ENCODE measurements at regions not wholly inside any gene's neighbourhood (a gene's known extent, or its start where the extent isn't known, plus 50 kb on each side); places are given as distances from the start of the nearest gene placed in this dataset.

- no peak for TF ChIP-seq CTCF (IDR thresholded peaks at IDR 0.05; ENCODE audit: extremely low read depth, missing control alignments)
- no peak for DNase-seq (ENCODE audit: low spot score)
These were observed 195.0 kb upstream of the PRPS1L1 start for GRCh38 chr7:18222636-18223035.

- no peak for DNase-seq (ENCODE audit: low spot score)
- no peak for TF ChIP-seq CTCF (IDR thresholded peaks at IDR 0.05; ENCODE audit: extremely low read depth, missing control alignments)
These were observed 196.5 kb upstream of the PRPS1L1 start for GRCh38 chr7:18224138-18224537.

GRCh38 chr7:18225067-18225466 lies 197.4 kb upstream of the PRPS1L1 start:
- no peak for TF ChIP-seq CTCF (IDR thresholded peaks at IDR 0.05; ENCODE audit: extremely low read depth, missing control alignments)
- DNase-seq (ENCODE audit: low spot score): no peak

- TF ChIP-seq CTCF (IDR thresholded peaks at IDR 0.05; ENCODE audit: extremely low read depth, missing control alignments): no peak
- no peak for DNase-seq (ENCODE audit: low spot score)
These were observed 199.0 kb upstream of the PRPS1L1 start for GRCh38 chr7:18226598-18226997.

DNA sequence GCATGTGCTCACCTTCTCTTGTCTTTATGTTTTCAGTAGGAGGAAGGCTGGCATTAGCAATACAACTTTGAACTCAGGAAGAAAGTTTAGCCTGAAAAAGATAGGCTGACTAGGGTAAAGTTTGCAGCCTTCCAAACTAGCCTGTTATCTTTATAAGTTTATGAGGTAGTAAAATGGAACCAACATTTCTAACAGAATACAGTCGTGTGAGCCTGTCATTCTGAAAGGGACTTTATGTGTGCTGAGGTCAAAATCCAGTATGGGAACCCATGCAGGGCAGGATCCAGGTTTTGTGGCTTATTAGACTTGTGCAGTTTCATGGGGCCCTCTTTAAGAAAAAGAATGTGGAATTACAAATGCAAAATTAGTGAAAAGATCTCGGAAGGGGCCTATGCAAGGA lies 201.0 kb upstream of the PRPS1L1 start:
- no peak for DNase-seq (ENCODE audit: low spot score)
- TF ChIP-seq CTCF (IDR thresholded peaks at IDR 0.05; ENCODE audit: extremely low read depth, missing control alignments): no peak

DNA sequence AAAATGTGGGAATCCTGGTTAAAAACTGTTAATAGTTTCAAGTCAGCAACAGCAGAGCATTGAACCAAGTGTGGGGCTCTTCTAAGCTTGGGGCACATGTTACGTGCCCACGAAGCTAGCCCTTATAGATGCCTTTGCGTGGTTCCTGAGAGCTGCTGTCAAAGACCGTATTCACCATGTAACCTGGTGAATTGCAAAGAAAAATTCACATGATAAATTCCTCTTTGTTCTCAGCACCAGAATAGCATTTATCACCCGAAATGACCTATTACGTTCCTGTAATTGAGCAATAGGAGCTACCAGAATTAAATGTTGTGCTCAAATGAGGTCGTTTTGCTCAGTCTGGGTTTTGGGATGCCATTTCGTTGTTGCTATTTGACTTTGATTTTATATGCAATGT lies 202.6 kb upstream of the PRPS1L1 start:
- no peak for DNase-seq (ENCODE audit: low spot score)
- no peak for TF ChIP-seq CTCF (IDR thresholded peaks at IDR 0.05; ENCODE audit: extremely low read depth, missing control alignments)

- no peak for TF ChIP-seq CTCF (IDR thresholded peaks at IDR 0.05; ENCODE audit: extremely low read depth, missing control alignments)
- no peak for DNase-seq (ENCODE audit: low spot score)
These were observed 204.2 kb upstream of the PRPS1L1 start for GRCh38 chr7:18231854-18232253.
